H1 (cell line): ENCODE measurements at regions not wholly inside any gene's neighbourhood (a gene's known extent, or its start where the extent isn't known, plus 50 kb on each side); places are given as distances from the start of the nearest gene placed in this dataset.

ENCODE experiments used
- CREB1 ChIP-seq: IDR thresholded peaks from 2 replicates; pipeline ENCODE4 v1.6.1; 2012; ENCODE audit warnings: inconsistent platforms
- CTBP2 ChIP-seq: IDR thresholded peaks from 2 replicates; pipeline ENCODE4 v1.7.0; 2011; ENCODE audit warnings: borderline replicate concordance, mild to moderate bottlenecking, moderate library complexity, mixed read lengths, low read length; ENCODE audit not compliant: insufficient read depth, insufficient read length
- CTCF ChIP-seq, 3 experiments: IDR thresholded peaks; 1 replicate in 2 of 3; 2 replicates in 1 of 3; pipeline versions ENCODE4 v1.5.1 to v1.6.1; 2011; ENCODE audit warnings: low read length in 3 of 3, mild to moderate bottlenecking in 3 of 3, inconsistent platforms in 2 of 3, low read depth in 1 of 3, moderate library complexity in 1 of 3; ENCODE audit not compliant: insufficient read depth in 1 of 3; ENCODE audit errors: control extremely low read depth in 1 of 3
- EGR1 ChIP-seq: IDR thresholded peaks from 2 replicates; pipeline ENCODE4 v1.6.1; 2011; ENCODE audit warnings: low read depth, low read length, borderline replicate concordance
- RBBP5 ChIP-seq: IDR thresholded peaks from 2 replicates; pipeline ENCODE4 v1.7.1; 2012; ENCODE audit warnings: low read depth, mild to moderate bottlenecking, inconsistent platforms, low read length, moderate library complexity, borderline replicate concordance
- SAP30 ChIP-seq: fragments of 300-600 bp; sonication (generic); IDR thresholded peaks from 2 replicates; pipeline ENCODE4 v1.7.1; 2012; ENCODE audit warnings: low read length, moderate library complexity, mild to moderate bottlenecking, inconsistent platforms; ENCODE audit not compliant: insufficient read depth, insufficient replicate concordance
- SIRT6 ChIP-seq: IDR thresholded peaks from one replicate; pipeline ENCODE4 v1.7.1; 2012; ENCODE audit warnings: low read length, inconsistent platforms

- TF ChIP-seq RBBP5, result no peak
- no peak for TF ChIP-seq SIRT6
- no peak for TF ChIP-seq CTBP2
- no peak for TF ChIP-seq EGR1
- TF ChIP-seq SAP30, result no peak
- TF ChIP-seq CTCF (IDR thresholded peaks at IDR 0.05; ENCODE audit: control extremely low read depth in 1 of 3, insufficient read depth in 1 of 3, low read depth in 1 of 3, low read length in 3 of 3), result no peak
- no peak for TF ChIP-seq CREB1
- TF ChIP-seq, all 59 proteins: peak for 0
Observed at GRCh38 chr6:44665683-44666082, 278.2 kb downstream of the CDC5L start (continued).
